ENCODE measurements at regions not wholly inside any gene's neighbourhood (a gene's known extent, or its start where the extent isn't known, plus 50 kb on each side); places are given as distances from the start of the nearest gene placed in this dataset.
"Not testable (repeated sequence)": the region's sequence is repeated elsewhere in the genome, so short reads cannot be mapped to it uniquely, and the experiment has no call there.

GRCh38 chr3:159280386-159281191 lies 478.7 kb downstream of the MFSD1 start:
- no peak for DNase-seq

- no peak for DNase-seq
Measured at GRCh38 chr3:159293493-159293892, 491.6 kb downstream of the MFSD1 start.

- DNase-seq, result no peak
Measured at GRCh38 chr3:159301961-159302360, 500.1 kb downstream of the MFSD1 start.

DNA sequence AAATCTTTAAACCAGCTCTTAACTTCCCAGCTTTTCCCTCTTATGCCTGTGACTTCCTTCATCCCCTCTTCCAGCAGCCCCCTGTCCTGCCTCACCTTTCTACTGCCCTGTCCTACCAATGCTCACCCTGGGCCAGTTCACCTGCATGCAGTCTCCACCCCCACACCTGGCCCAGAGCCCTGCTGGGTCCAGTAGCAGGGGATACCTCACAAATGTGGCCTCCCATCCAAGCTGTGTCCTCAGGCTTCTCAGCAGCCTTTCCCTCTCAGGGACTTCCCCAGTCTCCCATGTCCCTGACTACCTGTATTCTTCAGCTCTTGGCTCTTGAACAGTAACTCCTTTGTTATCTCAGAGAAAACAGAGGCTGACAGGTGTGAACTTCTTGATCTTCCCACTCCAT lies 503.2 kb downstream of the MFSD1 start:
- DNase-seq, result no peak

DNA sequence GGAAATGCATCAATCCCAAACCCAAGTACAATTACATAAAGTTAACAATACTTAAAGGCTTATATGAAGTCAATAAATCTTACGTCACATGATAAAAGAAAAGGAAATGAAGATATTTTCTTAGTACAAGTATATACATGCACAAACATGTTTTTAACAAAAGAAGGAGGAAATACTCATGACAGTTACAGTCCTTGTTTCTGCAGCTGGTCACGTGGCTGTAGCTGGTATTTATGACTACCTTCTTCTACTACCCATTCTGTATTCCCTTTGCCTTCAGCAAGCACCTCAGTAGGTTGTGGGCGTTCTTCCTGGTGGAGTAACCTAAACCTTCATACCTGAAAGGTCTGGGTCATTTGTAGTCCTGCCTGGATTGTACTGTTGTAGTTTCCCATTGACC lies 514.9 kb downstream of the MFSD1 start:
- DNase-seq, result not testable (repeated sequence)

DNA sequence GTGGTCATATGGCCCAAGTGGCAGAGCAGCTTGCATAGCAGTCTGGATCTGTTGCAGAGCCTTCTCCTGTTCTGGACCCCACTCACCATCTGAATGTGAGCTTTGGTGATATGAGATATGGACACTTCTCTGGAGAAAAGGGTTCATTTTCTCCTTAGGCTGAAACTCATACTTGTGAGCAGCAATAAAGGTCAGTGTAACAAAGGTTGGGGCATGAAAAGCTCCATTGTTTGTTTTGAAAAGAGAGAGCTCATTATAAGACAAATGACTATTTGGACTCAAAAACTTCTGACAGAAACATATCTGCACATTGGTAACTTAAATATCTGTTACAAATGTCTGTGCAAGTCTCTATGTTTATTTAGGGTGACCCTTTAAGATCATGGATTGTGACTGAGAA lies 517.3 kb downstream of the MFSD1 start:
- DNase-seq, result no peak

- no peak for DNase-seq
Measured at GRCh38 chr3:159322322-159322939, 520.6 kb downstream of the MFSD1 start.

DNA sequence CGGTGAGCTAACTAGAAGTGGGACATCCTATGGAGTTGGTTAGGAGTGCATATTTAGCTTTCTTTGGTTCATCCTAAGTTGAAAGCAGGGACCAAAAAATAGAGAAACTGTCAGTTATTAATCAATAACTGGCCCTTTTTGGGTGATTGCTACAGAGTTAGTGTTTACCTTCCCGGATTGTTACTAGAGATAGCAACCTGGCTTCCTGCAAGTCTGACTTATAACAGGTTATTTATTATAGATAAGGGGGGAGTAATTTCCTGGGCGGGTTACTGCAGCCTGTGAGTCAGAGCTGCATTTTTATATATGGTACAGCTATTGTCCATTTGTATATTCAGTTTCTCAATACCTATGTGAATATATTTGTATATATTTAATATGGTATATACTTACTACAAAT lies 522.0 kb downstream of the MFSD1 start:
- no peak for DNase-seq

DNA sequence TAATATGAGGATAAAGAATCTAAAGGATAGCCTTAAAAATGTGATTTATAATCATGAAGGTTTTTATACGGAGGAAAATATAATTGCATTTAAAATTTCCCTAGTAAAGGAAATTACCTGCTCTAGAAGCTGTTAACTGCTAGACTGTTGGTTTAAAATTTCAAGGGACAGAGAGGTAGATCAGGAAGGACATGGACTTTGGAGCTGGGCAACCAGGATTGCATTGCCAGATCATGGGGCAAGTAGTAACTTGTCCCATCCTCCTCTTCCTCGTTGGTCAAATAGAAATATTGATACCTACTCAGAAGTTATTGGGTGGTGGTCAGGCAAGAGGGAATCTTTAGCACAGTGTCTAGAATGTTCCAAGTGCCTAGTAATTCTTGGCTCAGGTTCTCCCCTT lies 525.1 kb downstream of the MFSD1 start:
- DNase-seq, result no peak

DNA sequence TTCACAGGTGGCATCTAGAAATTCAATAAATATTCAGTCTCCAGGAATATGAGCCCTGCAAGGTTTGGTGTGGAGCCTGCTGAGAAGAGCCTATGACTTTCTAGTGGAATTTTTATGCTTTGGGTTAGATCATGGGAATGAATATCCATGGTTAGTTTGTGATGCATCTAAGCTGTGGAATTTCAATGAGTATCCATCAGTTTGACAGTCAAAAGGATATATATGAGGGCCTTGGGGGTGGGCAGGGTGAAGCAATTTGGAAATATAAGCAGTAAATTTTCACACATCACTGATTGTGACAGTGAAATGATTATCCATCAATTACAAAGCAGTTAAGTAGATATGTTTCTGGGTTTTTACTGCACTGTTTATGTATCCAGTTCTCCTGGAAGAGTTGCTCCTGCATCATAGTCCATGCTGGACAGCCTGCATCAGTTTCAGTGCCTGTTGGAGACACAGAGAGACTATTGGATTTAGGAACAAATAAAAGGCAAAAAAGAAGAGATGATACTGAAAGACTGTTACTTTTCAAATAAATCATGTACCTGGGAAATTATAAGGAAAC lies 530.8 kb downstream of the MFSD1 start:
- no peak for DNase-seq

DNA sequence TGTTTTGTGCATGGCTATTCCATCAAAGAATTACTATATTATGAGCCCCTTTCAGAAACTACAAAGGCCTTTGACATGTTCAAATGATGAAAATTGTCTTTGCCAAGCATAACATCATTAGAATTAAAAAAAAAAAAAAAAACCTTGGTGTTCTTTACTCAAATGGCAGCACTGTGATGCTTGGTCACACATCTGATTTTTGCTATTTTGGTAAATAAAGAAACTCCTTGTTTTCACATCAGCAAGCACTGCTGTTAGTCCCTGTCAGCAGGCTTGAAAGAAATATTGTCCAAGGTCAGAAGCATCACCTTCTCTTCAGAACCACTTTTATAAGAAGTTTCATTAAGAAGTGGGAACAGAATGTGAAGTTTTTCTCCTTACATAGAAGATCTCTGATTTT lies 537.3 kb downstream of the MFSD1 start:
- DNase-seq, result no peak

GRCh38 chr3:159340877-159341500 lies 539.1 kb downstream of the MFSD1 start:
- DNase-seq, result no peak

GRCh38 chr3:159346271-159346903 lies 544.5 kb downstream of the MFSD1 start:
- DNase-seq, result no peak

- no peak for DNase-seq
Measured at GRCh38 chr3:159348431-159348830, 546.6 kb downstream of the MFSD1 start.

GRCh38 chr3:159356606-159357005 lies 554.8 kb downstream of the MFSD1 start:
- DNase-seq, result no peak

DNA sequence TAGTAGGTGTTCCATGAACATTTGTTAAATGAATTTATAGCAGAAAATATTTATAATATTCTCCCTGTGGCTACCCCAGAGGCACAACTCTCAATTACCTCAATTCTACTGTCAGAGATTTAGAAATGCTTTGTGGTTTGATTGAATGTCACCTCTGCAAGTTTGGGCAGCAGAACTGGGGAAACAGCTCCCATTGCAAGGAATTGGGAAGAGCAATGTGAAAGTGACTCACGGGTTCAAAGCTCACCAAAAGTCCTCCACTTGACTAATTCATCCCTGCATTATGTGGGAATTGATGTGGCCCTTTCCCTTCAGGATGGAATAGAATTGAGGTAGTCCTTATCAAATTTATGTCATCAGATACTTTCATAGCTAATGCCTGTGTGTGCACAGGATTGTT lies 562.7 kb downstream of the MFSD1 start:
- DNase-seq, result no peak

- no peak for DNase-seq
Measured at GRCh38 chr3:159366476-159366875, 564.6 kb downstream of the MFSD1 start.

GRCh38 chr3:159371961-159372360 lies 570.1 kb downstream of the MFSD1 start:
- no peak for DNase-seq

GRCh38 chr3:159378396-159379194 lies 576.7 kb downstream of the MFSD1 start:
- no peak for DNase-seq

DNA sequence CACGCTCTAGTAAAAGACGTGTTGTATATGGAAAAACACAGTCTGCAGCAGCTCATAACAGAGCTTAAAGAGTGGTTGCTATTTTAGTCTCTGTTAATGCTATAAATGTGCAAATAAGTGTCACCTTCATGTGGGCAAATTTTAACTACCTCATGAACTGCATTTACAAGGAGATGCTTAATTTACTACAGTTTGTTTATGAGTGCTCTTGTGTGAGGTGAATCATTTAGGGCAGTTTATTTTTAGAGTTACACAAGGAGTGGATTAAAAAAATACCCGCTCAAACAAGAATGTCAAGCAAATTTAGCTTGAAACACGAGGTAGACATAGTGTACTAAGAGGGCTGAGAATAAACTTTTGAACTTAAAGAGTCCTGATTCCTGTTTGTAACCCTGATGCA lies 579.0 kb downstream of the MFSD1 start:
- DNase-seq, result no peak

GRCh38 chr3:159390656-159391212 lies 588.9 kb downstream of the MFSD1 start:
- DNase-seq, result no peak

DNA sequence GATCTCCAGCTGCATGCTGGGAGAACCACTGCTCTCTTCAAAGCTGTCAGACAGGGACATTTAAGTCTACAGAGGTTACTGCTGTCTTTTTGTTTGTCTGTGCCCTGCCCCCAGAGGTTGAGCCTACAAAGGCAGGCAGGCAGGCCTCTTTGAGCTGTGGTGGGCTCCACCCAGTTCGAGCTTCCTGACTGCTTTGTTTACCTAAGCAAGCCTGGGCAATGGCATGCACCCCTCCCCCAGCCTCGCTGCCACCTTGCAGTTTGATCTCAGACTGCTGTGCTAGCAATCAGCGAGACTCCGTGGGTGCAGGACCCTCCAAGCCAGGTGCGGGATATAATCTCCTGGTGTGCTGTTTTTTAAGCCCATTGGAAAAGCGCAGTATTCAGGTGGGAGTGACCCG lies 591.0 kb upstream of the IL12A start:
- not testable (repeated sequence) for DNase-seq
